ENCODE measurements at regions not wholly inside any gene's neighbourhood (a gene's known extent, or its start where the extent isn't known, plus 50 kb on each side); places are given as distances from the start of the nearest gene placed in this dataset.

- TF ChIP-seq CTCF (conservative IDR thresholded peaks at IDR 0.05; ENCODE audit: low read length) (no peak), EZH2phosphoT487 (IDR thresholded peaks at IDR 0.05; ENCODE audit: borderline replicate concordance) (no peak)
Observed at GRCh38 chr9:95588724-95589588, 72.2 kb upstream of the PTCH1 start.
